GM23338 (cell line): ENCODE measurements at regions not wholly inside any gene's neighbourhood (a gene's known extent, or its start where the extent isn't known, plus 50 kb on each side); places are given as distances from the start of the nearest gene placed in this dataset.

Experiments
- ATAC-seq: fragments of 200-7000 bp; cut with Tn5 transposase; 3 replicates; pipeline ENCODE4 v1.9.1; 2020
- DNase-seq: peaks from one replicate; pipeline ENCODE4 v3.0.0-alpha.2; 2015; ENCODE audit warnings: low spot score
- H2AFZ ChIP-seq: fragments of 200-600 bp; sonication (generic); 2 replicates; pipeline ENCODE4 v1.8.0; 2016; ENCODE audit warnings: antibody characterized with exemption, mild to moderate bottlenecking, moderate library complexity
- H3F3A ChIP-seq: fragments of 200-600 bp; sonication (generic); replicated peaks from 2 replicates; pipeline ENCODE4 v1.8.0; 2017; ENCODE audit warnings: antibody characterized with exemption, mixed run types, low read depth
- H3K27ac ChIP-seq: fragments of 200-600 bp; sonication (generic); 2 replicates; pipeline ENCODE4 v1.6.1; 2016; ENCODE audit warnings: low read depth
- H3K27me3 ChIP-seq: fragments of 200-600 bp; sonication (generic); 2 replicates; pipeline ENCODE4 v1.8.0; 2016; ENCODE audit warnings: mild to moderate bottlenecking, mixed run types, moderate library complexity; ENCODE audit not compliant: insufficient read depth
- H3K36me3 ChIP-seq: fragments of 200-600 bp; sonication (generic); 2 replicates; pipeline ENCODE4 v1.8.0; 2016; ENCODE audit warnings: mild to moderate bottlenecking; ENCODE audit not compliant: insufficient read depth
- H3K4me1 ChIP-seq: fragments of 200-600 bp; sonication (generic); 2 replicates; pipeline ENCODE4 v1.8.0; 2016; ENCODE audit warnings: mild to moderate bottlenecking, moderate library complexity; ENCODE audit not compliant: insufficient read depth
- H3K4me2 ChIP-seq: fragments of 200-600 bp; sonication (generic); 2 replicates; pipeline ENCODE4 v1.7.1; 2017; ENCODE audit warnings: mixed run types
- H3K4me3 ChIP-seq: fragments of 200-600 bp; sonication (generic); 2 replicates; pipeline ENCODE4 v1.6.1; 2016; ENCODE audit warnings: mixed run types
- H3K79me2 ChIP-seq: fragments of 200-600 bp; sonication (generic); replicated peaks from 2 replicates; pipeline ENCODE4 v1.8.0; 2017; ENCODE audit warnings: mild to moderate bottlenecking; ENCODE audit not compliant: insufficient read depth
- H3K9me2 ChIP-seq: fragments of 200-600 bp; sonication (generic); 2 replicates; pipeline ENCODE4 v1.8.0; 2017; ENCODE audit not compliant: insufficient read depth
- H4K20me1 ChIP-seq: fragments of 200-600 bp; sonication (generic); replicated peaks from 2 replicates; pipeline ENCODE4 v1.8.0; 2017; ENCODE audit warnings: mild to moderate bottlenecking; ENCODE audit not compliant: insufficient read depth
- H3K27ac Mint-ChIP-seq: 2 replicates; pipeline ENCODE4 v1.8.0; 2020; ENCODE audit warnings: inconsistent platforms, mild to moderate bottlenecking, moderate library complexity, mixed read lengths
- H3K27me3 Mint-ChIP-seq: 3 replicates; pipeline ENCODE4 v1.8.0; 2022; ENCODE audit warnings: low read depth, mild to moderate bottlenecking, moderate library complexity, mixed read lengths, inconsistent platforms; ENCODE audit not compliant: insufficient read depth, poor library complexity
- H3K36me3 Mint-ChIP-seq: 3 replicates; pipeline ENCODE4 v1.8.0; 2021; ENCODE audit warnings: low read depth, mild to moderate bottlenecking, inconsistent platforms, moderate library complexity, mixed read lengths
- H3K4me1 Mint-ChIP-seq: 3 replicates; pipeline ENCODE4 v1.8.0; 2020; ENCODE audit warnings: mild to moderate bottlenecking, inconsistent platforms, mixed read lengths
- H3K4me3 Mint-ChIP-seq: 3 replicates; pipeline ENCODE4 v1.8.0; 2021; ENCODE audit warnings: moderate library complexity, mild to moderate bottlenecking, inconsistent platforms, mixed read lengths
- H3K9me3 Mint-ChIP-seq: 3 replicates; pipeline ENCODE4 v1.8.0; 2020; ENCODE audit warnings: moderate library complexity, mild to moderate bottlenecking, inconsistent platforms, mixed read lengths
- CREB1 ChIP-seq: fragments of 250-450 bp; sonication (Bioruptor Pico); IDR thresholded peaks from 2 replicates; pipeline ENCODE4 v1.5.0; 2020; ENCODE audit warnings: low read depth, mild to moderate bottlenecking, moderate library complexity
- EZH2 ChIP-seq: fragments of 200-600 bp; sonication (generic); IDR thresholded peaks from one replicate; pipeline ENCODE4 v1.8.0; 2017; ENCODE audit warnings: antibody characterized with exemption, mild to moderate bottlenecking, low read depth; ENCODE audit not compliant: unreplicated experiment
- EZH2phosphoT487 ChIP-seq: fragments of 200-600 bp; sonication (generic); IDR thresholded peaks from one replicate; pipeline ENCODE4 v1.8.1; 2018; ENCODE audit warnings: antibody characterized with exemption; ENCODE audit not compliant: unreplicated experiment
- JUNB ChIP-seq: IDR thresholded peaks from one replicate; pipeline ENCODE4 v1.6.1; 2016; ENCODE audit warnings: antibody characterized with exemption; ENCODE audit not compliant: unreplicated experiment
- NANOG ChIP-seq: IDR thresholded peaks from 2 replicates; pipeline ENCODE4 v1.6.1; 2016; ENCODE audit warnings: antibody characterized with exemption, borderline replicate concordance
- POLR2AphosphoS5 ChIP-seq: IDR thresholded peaks from 2 replicates; pipeline ENCODE4 v1.6.1; 2016; ENCODE audit warnings: antibody characterized with exemption, low read depth
- STAT1 ChIP-seq: IDR thresholded peaks from one replicate; pipeline ENCODE4 v1.6.1; 2016; ENCODE audit warnings: antibody characterized with exemption; ENCODE audit not compliant: unreplicated experiment
- ZNF114 ChIP-seq: fragments of 250-450 bp; sonication (Bioruptor Pico); IDR thresholded peaks from 2 replicates; pipeline ENCODE4 v1.5.0; 2020; ENCODE audit warnings: mild to moderate bottlenecking, moderate library complexity
- ZNF331 ChIP-seq: fragments of 250-450 bp; sonication (Bioruptor Pico); IDR thresholded peaks from 2 replicates; pipeline ENCODE4 v1.5.0; 2020; ENCODE audit warnings: low read depth, mild to moderate bottlenecking, moderate library complexity
- ZNF462 ChIP-seq: fragments of 250-450 bp; sonication (Bioruptor Pico); IDR thresholded peaks from 2 replicates; pipeline ENCODE4 v1.5.0; 2020; ENCODE audit warnings: mild to moderate bottlenecking, moderate library complexity
- TF ChIP-seq, protein P1 (sequence below), 2 experiments: fragments of 200-600 bp in 1 of 2; sonication (generic) in 1 of 2; conservative IDR thresholded peaks; 2 replicates each; pipeline versions ENCODE4 v1.5.1 to v1.6.1; 2016 to 2017; ENCODE audit warnings: antibody characterized with exemption in 2 of 2, low read depth in 2 of 2, mild to moderate bottlenecking in 2 of 2, moderate library complexity in 1 of 2
- TF ChIP-seq, protein P2 (sequence below): IDR thresholded peaks from 2 replicates; pipeline ENCODE4 v1.6.1; 2016; ENCODE audit warnings: antibody characterized with exemption
- TF ChIP-seq, protein P3 (sequence below): IDR thresholded peaks from one replicate; pipeline ENCODE4 v1.6.1; 2018; ENCODE audit warnings: antibody characterized with exemption; ENCODE audit not compliant: unreplicated experiment

DNA sequence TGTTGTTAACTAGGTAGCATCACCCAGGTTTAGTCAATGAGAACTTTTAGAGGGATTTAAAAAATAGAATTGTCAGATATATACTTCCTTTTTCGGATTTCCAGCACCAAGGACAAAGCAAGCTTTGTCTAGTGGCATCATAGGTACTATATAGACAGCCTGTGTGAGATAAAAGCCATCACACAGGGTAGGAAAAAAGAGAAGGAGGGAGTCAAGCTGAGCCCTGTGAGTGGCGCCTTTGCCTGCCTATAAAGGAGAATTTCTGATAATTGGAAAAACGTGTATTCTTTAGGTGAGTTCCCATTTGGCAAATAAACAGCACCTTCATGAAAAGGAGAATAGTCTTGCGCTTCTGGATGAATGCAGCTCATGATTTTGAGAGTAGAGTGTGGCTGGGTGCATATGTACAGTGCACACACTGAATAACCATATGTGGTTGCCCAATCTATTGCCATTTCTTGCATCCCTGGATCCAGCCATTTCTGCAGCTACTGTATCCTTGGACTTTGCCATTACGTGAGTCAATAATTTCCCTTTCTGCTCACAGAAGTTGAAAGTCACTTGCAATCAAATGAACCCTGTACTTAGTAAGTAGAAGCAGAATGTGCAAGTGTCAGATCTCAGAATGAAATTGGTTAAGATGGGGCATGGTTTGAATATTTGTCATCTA lies 559.9 kb upstream of the MEX3C start:
- Histone ChIP-seq H3K79me2 (no peaks in the 10 kb centered on the region), H2AFZ (no peak overlapping the region), H3K4me2 (no peak overlapping the region), H3K27me3 (no peaks in the 10 kb centered on the region), H3K36me3 (no peaks in the 10 kb centered on the region), H4K20me1 (no peaks in the 10 kb centered on the region), H3K4me1 (no peaks in the 10 kb centered on the region; the same call in 1 of the 2 replicates), H3K9me2 (no peaks in the 10 kb centered on the region), H3K4me3 (no peak overlapping the region), H3K27ac (no peak overlapping the region), H3F3A (no peaks in the 10 kb centered on the region)
- Mint-ChIP-seq H3K27me3 (peaks cover 2% of the 10 kb centered on the region), H3K9me3 (no peaks in the 10 kb centered on the region; the same call in 2 of the 3 replicates), H3K4me1 (peaks cover 19% of the 10 kb centered on the region; the same call in 2 of the 3 replicates), H3K4me3 (no peak overlapping the region), H3K36me3 (no peaks in the 10 kb centered on the region), H3K27ac (no peak overlapping the region)
- TF ChIP-seq NANOG = no peak
- TF ChIP-seq CREB1 (CRISPR knock-in tag) = no peak
- TF ChIP-seq, protein P1, sequence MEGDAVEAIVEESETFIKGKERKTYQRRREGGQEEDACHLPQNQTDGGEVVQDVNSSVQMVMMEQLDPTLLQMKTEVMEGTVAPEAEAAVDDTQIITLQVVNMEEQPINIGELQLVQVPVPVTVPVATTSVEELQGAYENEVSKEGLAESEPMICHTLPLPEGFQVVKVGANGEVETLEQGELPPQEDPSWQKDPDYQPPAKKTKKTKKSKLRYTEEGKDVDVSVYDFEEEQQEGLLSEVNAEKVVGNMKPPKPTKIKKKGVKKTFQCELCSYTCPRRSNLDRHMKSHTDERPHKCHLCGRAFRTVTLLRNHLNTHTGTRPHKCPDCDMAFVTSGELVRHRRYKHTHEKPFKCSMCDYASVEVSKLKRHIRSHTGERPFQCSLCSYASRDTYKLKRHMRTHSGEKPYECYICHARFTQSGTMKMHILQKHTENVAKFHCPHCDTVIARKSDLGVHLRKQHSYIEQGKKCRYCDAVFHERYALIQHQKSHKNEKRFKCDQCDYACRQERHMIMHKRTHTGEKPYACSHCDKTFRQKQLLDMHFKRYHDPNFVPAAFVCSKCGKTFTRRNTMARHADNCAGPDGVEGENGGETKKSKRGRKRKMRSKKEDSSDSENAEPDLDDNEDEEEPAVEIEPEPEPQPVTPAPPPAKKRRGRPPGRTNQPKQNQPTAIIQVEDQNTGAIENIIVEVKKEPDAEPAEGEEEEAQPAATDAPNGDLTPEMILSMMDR (conservative IDR thresholded peaks at IDR 0.05; ENCODE audit: low read depth in 2 of 2) = no peak
- TF ChIP-seq EZH2phosphoT487 = no peak
- no peak for TF ChIP-seq ZNF462 (CRISPR knock-in tag)
- no peak for TF ChIP-seq POLR2AphosphoS5
- no peak for TF ChIP-seq JUNB
- TF ChIP-seq EZH2 = no peak
- TF ChIP-seq, protein P2, sequence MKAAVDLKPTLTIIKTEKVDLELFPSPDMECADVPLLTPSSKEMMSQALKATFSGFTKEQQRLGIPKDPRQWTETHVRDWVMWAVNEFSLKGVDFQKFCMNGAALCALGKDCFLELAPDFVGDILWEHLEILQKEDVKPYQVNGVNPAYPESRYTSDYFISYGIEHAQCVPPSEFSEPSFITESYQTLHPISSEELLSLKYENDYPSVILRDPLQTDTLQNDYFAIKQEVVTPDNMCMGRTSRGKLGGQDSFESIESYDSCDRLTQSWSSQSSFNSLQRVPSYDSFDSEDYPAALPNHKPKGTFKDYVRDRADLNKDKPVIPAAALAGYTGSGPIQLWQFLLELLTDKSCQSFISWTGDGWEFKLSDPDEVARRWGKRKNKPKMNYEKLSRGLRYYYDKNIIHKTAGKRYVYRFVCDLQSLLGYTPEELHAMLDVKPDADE = no peak
- TF ChIP-seq STAT1 = no peak
- TF ChIP-seq ZNF331 = no peak
- no peak for TF ChIP-seq ZNF114
- TF ChIP-seq, protein P3, sequence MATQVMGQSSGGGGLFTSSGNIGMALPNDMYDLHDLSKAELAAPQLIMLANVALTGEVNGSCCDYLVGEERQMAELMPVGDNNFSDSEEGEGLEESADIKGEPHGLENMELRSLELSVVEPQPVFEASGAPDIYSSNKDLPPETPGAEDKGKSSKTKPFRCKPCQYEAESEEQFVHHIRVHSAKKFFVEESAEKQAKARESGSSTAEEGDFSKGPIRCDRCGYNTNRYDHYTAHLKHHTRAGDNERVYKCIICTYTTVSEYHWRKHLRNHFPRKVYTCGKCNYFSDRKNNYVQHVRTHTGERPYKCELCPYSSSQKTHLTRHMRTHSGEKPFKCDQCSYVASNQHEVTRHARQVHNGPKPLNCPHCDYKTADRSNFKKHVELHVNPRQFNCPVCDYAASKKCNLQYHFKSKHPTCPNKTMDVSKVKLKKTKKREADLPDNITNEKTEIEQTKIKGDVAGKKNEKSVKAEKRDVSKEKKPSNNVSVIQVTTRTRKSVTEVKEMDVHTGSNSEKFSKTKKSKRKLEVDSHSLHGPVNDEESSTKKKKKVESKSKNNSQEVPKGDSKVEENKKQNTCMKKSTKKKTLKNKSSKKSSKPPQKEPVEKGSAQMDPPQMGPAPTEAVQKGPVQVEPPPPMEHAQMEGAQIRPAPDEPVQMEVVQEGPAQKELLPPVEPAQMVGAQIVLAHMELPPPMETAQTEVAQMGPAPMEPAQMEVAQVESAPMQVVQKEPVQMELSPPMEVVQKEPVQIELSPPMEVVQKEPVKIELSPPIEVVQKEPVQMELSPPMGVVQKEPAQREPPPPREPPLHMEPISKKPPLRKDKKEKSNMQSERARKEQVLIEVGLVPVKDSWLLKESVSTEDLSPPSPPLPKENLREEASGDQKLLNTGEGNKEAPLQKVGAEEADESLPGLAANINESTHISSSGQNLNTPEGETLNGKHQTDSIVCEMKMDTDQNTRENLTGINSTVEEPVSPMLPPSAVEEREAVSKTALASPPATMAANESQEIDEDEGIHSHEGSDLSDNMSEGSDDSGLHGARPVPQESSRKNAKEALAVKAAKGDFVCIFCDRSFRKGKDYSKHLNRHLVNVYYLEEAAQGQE = no peak
- ATAC-seq (no peak), DNase-seq (no peak)
